ENCODE measurements at regions not wholly inside any gene's neighbourhood (a gene's known extent, or its start where the extent isn't known, plus 50 kb on each side); places are given as distances from the start of the nearest gene placed in this dataset.
A peak's percentile ranks its signal among the peaks of the same experiment; 100 is the strongest.

DNA sequence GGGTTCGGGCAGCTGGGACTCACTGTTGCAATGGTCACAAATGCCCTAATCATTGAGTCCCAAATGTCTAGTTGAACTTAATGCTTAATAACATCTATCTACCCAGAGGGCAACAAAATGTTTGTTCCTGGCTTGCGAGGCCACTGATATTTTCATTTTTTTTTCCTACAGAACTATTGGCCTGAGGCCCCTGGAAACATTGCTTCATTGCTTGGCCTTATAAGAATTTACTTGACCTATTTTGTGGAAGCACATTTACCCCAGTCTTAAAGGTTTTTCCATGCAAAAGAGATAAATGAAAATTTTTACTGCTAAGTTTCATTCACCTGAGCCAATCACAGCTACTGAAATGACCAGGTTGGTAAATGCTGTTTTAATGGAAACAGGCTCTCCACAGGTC is 133.1 kb upstream of the RIPOR2 start:
- H3K9me3 ChIP-seq (ENCODE audit: control insufficient read depth, low read length, poor library complexity, severe bottlenecking): no peaks in the 10 kb centered on the region
- Mint-ChIP-seq H3K27me3 (no peaks in the 10 kb centered on the region), H3K4me3 (no peak overlapping the region), H3K4me1 (peaks cover 5% of the 10 kb centered on the region), H3K36me3 (ENCODE audit: low read depth) (no peaks in the 10 kb centered on the region), H3K27ac (no peak overlapping the region)
- DNase-seq (no peak), ATAC-seq (no peak)

- H3K4me1 Mint-ChIP-seq: peaks cover 7% of the 10 kb centered on the region
- no peak overlapping the region for H3K27ac Mint-ChIP-seq
- ATAC-seq: peak; percentile 96
- DNase-seq: peak; percentile 53 to 71 (median 68)
- peak overlapping the region; percentile 51 for H3K4me3 Mint-ChIP-seq
- H3K27me3 Mint-ChIP-seq: no peaks in the 10 kb centered on the region
- H3K9me3 ChIP-seq (ENCODE audit: control insufficient read depth, low read length, poor library complexity, severe bottlenecking): no peaks in the 10 kb centered on the region
- no peaks in the 10 kb centered on the region for H3K36me3 Mint-ChIP-seq (ENCODE audit: low read depth)
Measured at GRCh38 chr6:25070547-25071366, 135.0 kb upstream of the RIPOR2 start.

DNA sequence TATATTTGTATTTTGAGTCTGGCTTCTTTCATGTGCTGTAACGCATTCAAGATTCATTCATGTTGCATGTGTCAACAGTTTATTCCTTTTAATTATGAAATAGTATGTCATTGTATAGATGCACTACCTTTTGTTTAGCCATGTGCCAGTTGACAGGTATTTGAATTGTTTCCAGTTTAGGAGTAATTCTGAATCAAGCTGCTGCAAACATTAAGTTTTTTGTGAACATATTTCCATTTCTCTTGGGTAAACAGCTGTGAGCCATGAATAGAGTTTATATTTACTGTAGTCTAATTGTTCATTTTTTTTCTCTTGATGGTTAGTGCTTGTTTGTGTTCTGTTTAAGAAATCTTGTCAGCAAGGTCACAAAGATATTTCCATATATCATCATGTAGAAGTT is 142.4 kb upstream of the RIPOR2 start:
- Mint-ChIP-seq H3K36me3 (ENCODE audit: low read depth) (peaks cover 8% of the 10 kb centered on the region), H3K27me3 (no peaks in the 10 kb centered on the region), H3K4me3 (no peak overlapping the region), H3K27ac (peak overlapping the region; percentile 49), H3K4me1 (peaks cover 15% of the 10 kb centered on the region)
- no peaks in the 10 kb centered on the region for H3K9me3 ChIP-seq (ENCODE audit: control insufficient read depth, low read length, poor library complexity, severe bottlenecking)
- ATAC-seq (no peak), DNase-seq (no peak)

DNA sequence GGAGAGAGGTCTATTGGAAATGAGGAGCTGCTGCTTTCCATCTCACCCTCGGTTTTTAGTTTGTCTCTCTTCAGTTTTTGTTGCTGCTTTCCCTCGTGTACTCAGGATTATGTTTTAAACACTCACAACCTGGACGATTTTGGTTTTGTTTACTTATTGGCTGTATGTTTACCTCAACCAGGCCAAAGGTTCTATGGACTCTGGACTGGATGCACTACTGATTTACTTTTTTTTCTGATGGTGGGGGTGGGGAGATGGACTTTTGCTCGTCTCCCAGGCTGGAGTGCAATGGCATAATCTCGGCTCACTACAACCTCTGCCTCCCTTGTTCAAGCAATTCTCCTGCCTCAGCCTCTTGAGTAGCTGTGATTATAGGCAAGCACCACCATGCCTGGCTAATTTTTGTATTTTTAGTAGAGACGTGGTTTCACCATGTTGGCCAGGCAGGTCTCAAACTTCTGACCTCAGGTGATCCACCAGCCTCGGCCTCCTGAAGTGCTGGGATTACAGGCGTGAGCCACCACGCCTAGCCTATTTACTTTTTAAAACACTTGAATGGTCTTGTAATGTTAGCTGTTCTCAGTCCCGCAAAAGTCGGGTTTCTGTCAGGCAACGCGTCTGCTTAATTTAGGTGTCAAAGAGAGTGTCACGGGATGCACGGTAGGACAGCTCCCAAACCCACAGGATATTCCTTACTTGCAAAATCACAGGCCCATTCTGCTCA is 148.2 kb upstream of the RIPOR2 start:
- H3K9me3 ChIP-seq (ENCODE audit: control insufficient read depth, low read length, poor library complexity, severe bottlenecking): no peaks in the 10 kb centered on the region
- peaks cover 10% of the 10 kb centered on the region for H3K36me3 Mint-ChIP-seq (ENCODE audit: low read depth)
- peak overlapping the region; percentile 56 for H3K27ac Mint-ChIP-seq
- no peaks in the 10 kb centered on the region for H3K27me3 Mint-ChIP-seq
- no peak for ATAC-seq
- no peak for DNase-seq
- no peak overlapping the region for H3K4me3 Mint-ChIP-seq
- H3K4me1 Mint-ChIP-seq: peaks cover 20% of the 10 kb centered on the region

DNA sequence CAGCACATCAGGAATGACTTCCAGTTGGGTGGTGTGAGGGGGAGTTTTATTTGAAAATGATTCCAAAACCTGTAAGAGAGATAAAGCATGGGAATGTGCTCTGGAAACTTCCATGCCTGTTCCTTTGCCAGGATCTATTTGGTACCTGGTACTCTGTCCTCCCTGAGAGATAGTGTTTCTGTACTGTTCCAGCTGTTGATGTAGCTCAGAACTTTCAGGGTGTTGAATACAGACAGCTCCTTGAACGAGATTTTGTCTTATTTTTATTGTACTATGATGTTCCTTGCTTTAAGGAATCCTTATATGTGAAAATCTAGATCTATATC is 148.7 kb upstream of the RIPOR2 start:
- no peak overlapping the region for H3K4me3 Mint-ChIP-seq
- H3K27me3 Mint-ChIP-seq: no peaks in the 10 kb centered on the region
- ATAC-seq (no peak), DNase-seq (no peak)
- H3K4me1 Mint-ChIP-seq: peaks cover 25% of the 10 kb centered on the region
- no peaks in the 10 kb centered on the region for H3K9me3 ChIP-seq (ENCODE audit: control insufficient read depth, low read length, poor library complexity, severe bottlenecking)
- H3K27ac Mint-ChIP-seq: peak overlapping the region; percentile 67
- peaks cover 10% of the 10 kb centered on the region for H3K36me3 Mint-ChIP-seq (ENCODE audit: low read depth)

GRCh38 chr6:25085756-25086155 is 150.0 kb upstream of the RIPOR2 start:
- no peaks in the 10 kb centered on the region for H3K27me3 Mint-ChIP-seq

GRCh38 chr6:25086500-25087091 is 150.8 kb upstream of the RIPOR2 start:
- Mint-ChIP-seq H3K4me3 (no peak overlapping the region), H3K4me1 (peaks cover 25% of the 10 kb centered on the region), H3K27ac (no peak overlapping the region), H3K27me3 (no peaks in the 10 kb centered on the region), H3K36me3 (ENCODE audit: low read depth) (peaks cover 6% of the 10 kb centered on the region)
- no peak for ATAC-seq
- H3K9me3 ChIP-seq (ENCODE audit: control insufficient read depth, low read length, poor library complexity, severe bottlenecking): no peaks in the 10 kb centered on the region
- DNase-seq: no peak

More at GRCh38 chr6:25085756-25086155, 150.0 kb upstream of the RIPOR2 start:
- ATAC-seq (peak; percentile 80), DNase-seq (no peak)
- no peaks in the 10 kb centered on the region for H3K9me3 ChIP-seq (ENCODE audit: control insufficient read depth, low read length, poor library complexity, severe bottlenecking)
- peak overlapping the region; percentile 1 for H3K4me3 Mint-ChIP-seq
- H3K27ac Mint-ChIP-seq: peak overlapping the region; percentile 67
- peaks cover 26% of the 10 kb centered on the region for H3K4me1 Mint-ChIP-seq
- peaks cover 7% of the 10 kb centered on the region for H3K36me3 Mint-ChIP-seq (ENCODE audit: low read depth)

GRCh38 chr6:25088513-25088912 is 152.8 kb upstream of the RIPOR2 start:
- Mint-ChIP-seq H3K4me3 (no peak overlapping the region), H3K36me3 (ENCODE audit: low read depth) (peaks cover 3% of the 10 kb centered on the region), H3K27me3 (no peaks in the 10 kb centered on the region), H3K27ac (no peak overlapping the region), H3K4me1 (peaks cover 19% of the 10 kb centered on the region)
- no peaks in the 10 kb centered on the region for H3K9me3 ChIP-seq (ENCODE audit: control insufficient read depth, low read length, poor library complexity, severe bottlenecking)
- no peak for ATAC-seq
- no peak for DNase-seq

DNA sequence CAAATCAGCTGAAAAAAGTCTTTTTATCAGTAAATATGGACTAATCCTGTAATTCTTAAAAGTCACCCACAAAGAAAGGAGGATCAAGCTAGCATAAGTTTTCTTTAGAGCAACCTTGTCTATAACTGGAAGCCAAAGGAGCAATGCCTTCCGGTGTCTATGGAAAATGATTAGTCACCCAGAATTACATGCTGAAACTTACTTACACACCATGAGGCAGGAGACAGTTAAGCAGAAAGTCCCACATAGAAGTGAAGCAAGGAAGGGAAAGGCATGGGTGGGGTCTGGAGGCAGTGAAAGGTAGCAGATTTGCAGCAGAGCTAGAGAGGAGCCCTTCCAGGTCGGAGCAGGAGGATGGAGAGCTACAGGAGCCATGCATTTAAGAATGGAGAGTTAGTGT is 153.7 kb upstream of the RIPOR2 start:
- H3K4me3 Mint-ChIP-seq: no peak overlapping the region
- DNase-seq: no peak
- H3K9me3 ChIP-seq (ENCODE audit: control insufficient read depth, low read length, poor library complexity, severe bottlenecking): no peaks in the 10 kb centered on the region
- no peaks in the 10 kb centered on the region for H3K27me3 Mint-ChIP-seq
- H3K27ac Mint-ChIP-seq: no peak overlapping the region
- no peak for ATAC-seq
- peaks cover 19% of the 10 kb centered on the region for H3K4me1 Mint-ChIP-seq
- H3K36me3 Mint-ChIP-seq (ENCODE audit: low read depth): peaks cover under 1% of the 10 kb centered on the region

GRCh38 chr6:25094726-25095125 is 159.0 kb upstream of the RIPOR2 start:
- H3K36me3 Mint-ChIP-seq (ENCODE audit: low read depth): peaks cover 16% of the 10 kb centered on the region

DNA sequence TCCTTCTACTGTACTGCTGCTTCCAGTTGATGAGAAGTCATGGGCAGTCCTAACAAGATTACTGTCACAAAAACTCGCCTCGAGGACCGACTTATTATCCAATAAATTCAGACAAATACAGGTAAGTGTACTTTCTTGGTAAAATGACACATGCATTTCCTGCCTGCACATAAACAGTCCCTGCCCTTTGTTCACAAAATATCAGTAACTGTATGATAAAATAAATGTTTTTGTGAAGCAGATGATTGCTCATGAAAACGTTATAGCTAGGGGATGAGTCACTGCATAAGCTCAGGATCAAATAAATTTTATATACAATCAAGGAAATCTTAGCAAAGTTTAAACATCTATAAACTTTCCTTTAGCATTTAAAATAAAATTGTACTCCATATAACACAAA is 164.5 kb upstream of the RIPOR2 start:
- Mint-ChIP-seq H3K27me3 (no peaks in the 10 kb centered on the region), H3K4me3 (no peak overlapping the region), H3K27ac (peak overlapping the region; percentile 37)

More at GRCh38 chr6:25094726-25095125, 159.0 kb upstream of the RIPOR2 start:
- DNase-seq (no peak), ATAC-seq (no peak)
- Mint-ChIP-seq H3K4me1 (peaks cover 15% of the 10 kb centered on the region), H3K27ac (peak overlapping the region; percentile 49), H3K27me3 (no peaks in the 10 kb centered on the region), H3K4me3 (no peak overlapping the region)
- H3K9me3 ChIP-seq (ENCODE audit: control insufficient read depth, low read length, poor library complexity, severe bottlenecking): no peaks in the 10 kb centered on the region

DNA sequence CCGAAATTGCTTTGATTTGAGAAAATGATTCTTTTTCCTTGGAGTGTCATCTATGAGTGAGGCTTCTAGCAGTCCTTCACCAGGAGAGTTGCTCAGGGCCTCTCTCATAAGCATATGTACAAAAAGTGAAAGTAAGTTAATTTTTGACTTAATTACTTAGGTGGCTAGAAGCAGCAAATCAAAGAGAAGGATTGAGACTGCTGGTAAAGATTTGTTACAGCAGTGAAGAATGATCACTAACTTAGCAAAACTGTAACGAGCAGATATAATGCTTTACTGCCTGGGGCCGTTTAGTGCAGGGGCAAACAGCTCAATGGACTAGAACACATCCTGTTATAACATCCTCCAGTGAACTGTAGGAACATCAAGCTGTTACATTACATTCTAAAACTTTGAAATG is 167.8 kb upstream of the RIPOR2 start:
- Mint-ChIP-seq H3K4me3 (no peak overlapping the region), H3K27ac (no peak overlapping the region), H3K36me3 (ENCODE audit: low read depth) (peaks cover 23% of the 10 kb centered on the region), H3K27me3 (no peaks in the 10 kb centered on the region), H3K4me1 (peaks cover 13% of the 10 kb centered on the region)
- ATAC-seq (no peak), DNase-seq (no peak)
- H3K9me3 ChIP-seq (ENCODE audit: control insufficient read depth, low read length, poor library complexity, severe bottlenecking): no peaks in the 10 kb centered on the region

More for the DNA sequence above, 164.5 kb upstream of the RIPOR2 start:
- Mint-ChIP-seq H3K4me1 (peaks cover 9% of the 10 kb centered on the region), H3K36me3 (ENCODE audit: low read depth) (peaks cover 10% of the 10 kb centered on the region)
- ATAC-seq: no peak
- no peaks in the 10 kb centered on the region for H3K9me3 ChIP-seq (ENCODE audit: control insufficient read depth, low read length, poor library complexity, severe bottlenecking)
- no peak for DNase-seq

GRCh38 chr6:25105070-25105925 is 169.5 kb upstream of the RIPOR2 start:
- DNase-seq (no peak), ATAC-seq (no peak)
- no peaks in the 10 kb centered on the region for H3K9me3 ChIP-seq (ENCODE audit: control insufficient read depth, low read length, poor library complexity, severe bottlenecking)
- H3K4me1 Mint-ChIP-seq: peaks cover 9% of the 10 kb centered on the region
- H3K27me3 Mint-ChIP-seq: no peaks in the 10 kb centered on the region
- peaks cover 15% of the 10 kb centered on the region for H3K36me3 Mint-ChIP-seq (ENCODE audit: low read depth)
- no peak overlapping the region for H3K4me3 Mint-ChIP-seq
- no peak overlapping the region for H3K27ac Mint-ChIP-seq
